ENCODE measurements at regions not wholly inside any gene's neighbourhood (a gene's known extent, or its start where the extent isn't known, plus 50 kb on each side); places are given as distances from the start of the nearest gene placed in this dataset.

GRCh38 chr10:78523453-78523852 lies 489.8 kb downstream of the RPS24 start:
- Mint-ChIP-seq H3K27me3 (ENCODE audit: unreplicated experiment) (peaks cover 2% of the 10 kb centered on the region), H3K9me3 (ENCODE audit: unreplicated experiment) (no peaks in the 10 kb centered on the region), H3K36me3 (ENCODE audit: low read depth, unreplicated experiment) (no peaks in the 10 kb centered on the region), H3K4me1 (ENCODE audit: unreplicated experiment) (peaks cover 11% of the 10 kb centered on the region), H3K4me3 (ENCODE audit: unreplicated experiment) (no peak overlapping the region), H3K27ac (ENCODE audit: unreplicated experiment) (no peak overlapping the region)
- no peak for TF ChIP-seq CTCF (IDR thresholded peaks at IDR 0.05; ENCODE audit: unreplicated experiment)
- DNase-seq (ENCODE audit: low spot score) = no peak

GRCh38 chr10:78524342-78524741 lies 490.7 kb downstream of the RPS24 start:
- Mint-ChIP-seq H3K4me3 (ENCODE audit: unreplicated experiment) (no peak overlapping the region), H3K36me3 (ENCODE audit: low read depth, unreplicated experiment) (no peaks in the 10 kb centered on the region), H3K9me3 (ENCODE audit: unreplicated experiment) (no peaks in the 10 kb centered on the region), H3K4me1 (ENCODE audit: unreplicated experiment) (peaks cover 14% of the 10 kb centered on the region), H3K27ac (ENCODE audit: unreplicated experiment) (no peak overlapping the region), H3K27me3 (ENCODE audit: unreplicated experiment) (no peaks in the 10 kb centered on the region)
- no peak for DNase-seq (ENCODE audit: low spot score)
- TF ChIP-seq CTCF (IDR thresholded peaks at IDR 0.05; ENCODE audit: unreplicated experiment) = no peak

GRCh38 chr10:78524941-78525340 lies 491.3 kb downstream of the RPS24 start:
- no peak for TF ChIP-seq CTCF (IDR thresholded peaks at IDR 0.05; ENCODE audit: unreplicated experiment)
- H3K36me3 Mint-ChIP-seq (ENCODE audit: low read depth, unreplicated experiment) = no peaks in the 10 kb centered on the region
- H3K4me1 Mint-ChIP-seq (ENCODE audit: unreplicated experiment) = peaks cover 14% of the 10 kb centered on the region
- no peak overlapping the region for H3K4me3 Mint-ChIP-seq (ENCODE audit: unreplicated experiment)
- DNase-seq (ENCODE audit: low spot score) = no peak
- H3K9me3 Mint-ChIP-seq (ENCODE audit: unreplicated experiment) = no peaks in the 10 kb centered on the region
- no peak overlapping the region for H3K27ac Mint-ChIP-seq (ENCODE audit: unreplicated experiment)
- no peaks in the 10 kb centered on the region for H3K27me3 Mint-ChIP-seq (ENCODE audit: unreplicated experiment)

GRCh38 chr10:78526347-78526746 lies 492.7 kb downstream of the RPS24 start:
- no peak overlapping the region for H3K27ac Mint-ChIP-seq (ENCODE audit: unreplicated experiment)
- H3K4me3 Mint-ChIP-seq (ENCODE audit: unreplicated experiment) = no peak overlapping the region
- no peak for DNase-seq (ENCODE audit: low spot score)
- TF ChIP-seq CTCF (IDR thresholded peaks at IDR 0.05; ENCODE audit: unreplicated experiment) = no peak
- H3K27me3 Mint-ChIP-seq (ENCODE audit: unreplicated experiment) = no peaks in the 10 kb centered on the region
- no peaks in the 10 kb centered on the region for H3K9me3 Mint-ChIP-seq (ENCODE audit: unreplicated experiment)
- H3K36me3 Mint-ChIP-seq (ENCODE audit: low read depth, unreplicated experiment) = no peaks in the 10 kb centered on the region
- H3K4me1 Mint-ChIP-seq (ENCODE audit: unreplicated experiment) = peaks cover 6% of the 10 kb centered on the region

- Mint-ChIP-seq H3K9me3 (ENCODE audit: unreplicated experiment) (no peaks in the 10 kb centered on the region), H3K27ac (ENCODE audit: unreplicated experiment) (no peak overlapping the region), H3K4me3 (ENCODE audit: unreplicated experiment) (no peak overlapping the region), H3K4me1 (ENCODE audit: unreplicated experiment) (peaks cover 4% of the 10 kb centered on the region), H3K27me3 (ENCODE audit: unreplicated experiment) (no peaks in the 10 kb centered on the region), H3K36me3 (ENCODE audit: low read depth, unreplicated experiment) (no peaks in the 10 kb centered on the region)
- TF ChIP-seq CTCF (IDR thresholded peaks at IDR 0.05; ENCODE audit: unreplicated experiment) = no peak
- no peak for DNase-seq (ENCODE audit: low spot score)
Observed at GRCh38 chr10:78527296-78527695, 493.6 kb downstream of the RPS24 start.
